GM12892 (cell line): ENCODE measurements at regions not wholly inside any gene's neighbourhood (a gene's known extent, or its start where the extent isn't known, plus 50 kb on each side); places are given as distances from the start of the nearest gene placed in this dataset.
"Not testable (repeated sequence)": the region's sequence is repeated elsewhere in the genome, so short reads cannot be mapped to it uniquely, and the experiment has no call there.

ENCODE experiments used
- DNase-seq: peaks from one replicate; pipeline ENCODE4 v3.0.0; 2011; ENCODE audit not compliant: insufficient read length
- FAIRE-seq: peaks from 2 replicates; lab custom pipeline; 2011; peaks lifted over from hg19 to GRCh38; lab: Jason Lieb, UNC
- POLR2A ChIP-seq: IDR thresholded peaks from 2 replicates; pipeline ENCODE4 v1.6.1; 2011; ENCODE audit warnings: low read depth, low read length, control low read depth
- POLR2AphosphoS5 ChIP-seq: IDR thresholded peaks from 2 replicates; pipeline ENCODE4 v1.6.1; 2011; ENCODE audit warnings: low read depth, low read length, control low read depth
- TAF1 ChIP-seq: IDR thresholded peaks from 2 replicates; pipeline ENCODE4 v1.6.1; 2011; ENCODE audit warnings: low read depth, mild to moderate bottlenecking, control low read depth, low read length, borderline replicate concordance

DNA sequence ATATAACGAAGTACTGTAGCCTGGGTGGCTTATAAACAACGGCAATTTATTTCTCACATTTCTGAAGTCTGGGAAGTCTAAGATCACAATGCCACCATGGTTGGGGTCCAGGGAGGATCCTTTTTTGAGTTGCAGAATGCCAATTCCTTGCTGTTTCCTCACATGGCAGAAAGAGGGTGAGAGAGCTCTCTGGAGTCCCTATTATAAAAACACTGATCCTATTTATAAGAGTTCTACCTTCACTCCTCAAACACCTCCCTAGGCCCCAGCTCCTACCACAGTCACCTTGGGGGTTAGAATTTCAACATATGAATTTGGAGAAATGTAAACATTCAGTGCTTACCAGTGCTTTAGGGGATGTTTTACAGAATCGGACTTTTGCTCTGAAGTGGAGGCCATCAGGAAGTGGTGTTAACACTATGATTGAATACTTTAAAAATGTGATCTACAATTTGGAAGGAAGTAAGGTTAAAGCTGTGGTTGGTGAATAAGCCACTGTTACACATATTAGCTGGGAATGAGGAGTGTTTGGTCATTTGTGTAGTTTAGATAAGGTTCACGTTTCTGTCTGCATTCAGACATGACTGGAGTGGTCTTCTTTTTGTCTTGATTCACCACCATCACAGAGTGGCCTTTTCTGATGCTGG is 79.9 kb upstream of the SPTLC3 start:
- TF ChIP-seq POLR2A (no peak), POLR2AphosphoS5 (no peak), TAF1 (no peak)
- FAIRE-seq: no peak
- no peak for DNase-seq

GRCh38 chr20:12936020-12936419 is 72.8 kb upstream of the SPTLC3 start:
- no peak for FAIRE-seq
- no peak for DNase-seq
- TF ChIP-seq TAF1 (no peak), POLR2AphosphoS5 (no peak), POLR2A (no peak)

DNA sequence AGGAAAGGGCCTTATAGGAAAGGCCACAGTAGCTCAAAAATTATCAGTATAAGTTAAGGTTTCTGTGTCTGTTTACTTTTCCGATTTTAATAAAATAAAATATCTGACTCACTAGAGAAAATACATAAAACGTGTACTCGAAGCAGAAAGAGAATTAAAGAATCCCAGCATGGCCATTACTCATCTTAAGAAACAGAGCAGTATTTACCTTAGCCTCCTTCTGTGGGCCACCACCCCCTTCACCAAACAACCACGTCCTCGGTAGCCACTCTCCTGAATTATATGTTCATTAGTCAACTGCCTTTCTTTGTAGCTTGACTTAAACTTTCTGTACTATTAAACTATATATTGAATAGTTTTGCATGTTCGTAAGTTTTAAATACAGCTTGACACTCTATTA is 72.2 kb upstream of the SPTLC3 start:
- FAIRE-seq: no peak
- TF ChIP-seq POLR2A: no peak
- TF ChIP-seq TAF1: no peak
- TF ChIP-seq POLR2AphosphoS5: no peak
- no peak for DNase-seq

- no peak for TF ChIP-seq POLR2A
- no peak for TF ChIP-seq TAF1
- TF ChIP-seq POLR2AphosphoS5: no peak
- no peak for DNase-seq
Measured at GRCh38 chr20:12941025-12941424, 67.7 kb upstream of the SPTLC3 start.

DNA sequence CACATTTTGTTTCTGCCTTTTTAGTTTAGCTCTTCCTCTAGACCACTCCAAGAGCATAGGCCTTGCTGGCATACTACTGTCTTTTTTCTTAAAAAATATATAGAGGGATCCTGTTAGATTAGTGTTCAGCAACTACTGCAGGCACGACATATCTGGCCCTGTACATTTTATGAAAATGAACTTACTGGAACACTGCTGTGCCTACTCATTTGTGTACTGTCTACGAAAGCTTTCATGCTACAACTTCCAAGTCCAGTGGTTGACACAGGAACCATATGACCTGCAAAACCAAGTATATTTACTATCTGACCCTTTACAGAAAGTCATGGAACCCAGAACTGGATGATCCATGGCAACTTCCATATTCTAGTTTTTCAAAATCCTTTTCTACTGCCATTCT is 66.6 kb upstream of the SPTLC3 start:
- no peak for TF ChIP-seq TAF1
- TF ChIP-seq POLR2AphosphoS5: no peak
- TF ChIP-seq POLR2A: no peak
- no peak for FAIRE-seq
- DNase-seq: no peak

More at GRCh38 chr20:12941025-12941424, 67.7 kb upstream of the SPTLC3 start:
- FAIRE-seq: no peak

- FAIRE-seq: no peak
- no peak for DNase-seq
- no peak for TF ChIP-seq POLR2AphosphoS5
Measured at GRCh38 chr20:12946789-12947188, 62.0 kb upstream of the SPTLC3 start.

GRCh38 chr20:12947691-12948090 is 61.1 kb upstream of the SPTLC3 start:
- no peak for DNase-seq
- TF ChIP-seq TAF1 (no peak), POLR2AphosphoS5 (no peak), POLR2A (no peak)
- FAIRE-seq: no peak

GRCh38 chr20:12949429-12949980 is 59.3 kb upstream of the SPTLC3 start:
- DNase-seq (no peak), FAIRE-seq (no peak)
- TF ChIP-seq TAF1 (no peak), POLR2A (no peak), POLR2AphosphoS5 (no peak)

DNA sequence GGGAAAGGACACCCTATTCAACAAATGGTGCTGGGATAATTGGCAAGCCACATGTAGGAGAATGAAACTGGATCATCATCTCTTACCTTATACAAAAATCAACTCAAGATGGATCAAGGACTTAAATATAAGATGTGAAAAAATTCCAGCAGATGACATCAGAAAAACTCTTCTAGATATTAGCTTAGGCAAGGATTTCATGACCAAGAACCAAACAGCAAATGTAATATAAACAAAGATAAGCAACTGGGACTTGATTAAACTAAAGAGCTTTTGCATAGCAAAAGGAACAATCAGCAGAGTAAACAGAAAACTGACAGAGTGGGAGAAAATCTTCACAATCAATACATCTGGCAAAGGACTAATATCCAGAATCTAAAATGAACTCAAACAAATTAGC is 54.5 kb upstream of the SPTLC3 start:
- not testable (repeated sequence) for DNase-seq, FAIRE-seq

DNA sequence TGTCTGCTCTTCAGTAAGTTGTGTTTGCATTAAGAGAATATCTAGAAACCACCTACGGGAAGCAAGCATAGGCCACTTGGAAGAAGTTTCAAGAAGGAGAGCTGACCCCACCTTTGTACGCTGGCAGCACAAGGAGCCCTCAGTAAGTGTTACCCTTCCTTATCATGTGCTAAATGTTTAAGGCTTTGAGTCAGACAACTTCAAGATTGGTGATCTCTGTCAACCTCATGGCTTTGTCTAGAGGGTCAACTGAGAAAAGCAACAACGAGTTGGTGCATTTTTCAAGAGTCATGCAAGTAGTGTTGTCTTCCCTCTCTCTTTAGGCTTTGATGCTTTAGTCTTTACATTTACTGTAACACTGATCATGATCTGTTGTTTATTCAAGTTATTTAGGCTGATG is 53.2 kb upstream of the SPTLC3 start:
- TF ChIP-seq POLR2AphosphoS5: no peak
- TF ChIP-seq TAF1: no peak
- TF ChIP-seq POLR2A: no peak
- FAIRE-seq (no peak), DNase-seq (no peak)

DNA sequence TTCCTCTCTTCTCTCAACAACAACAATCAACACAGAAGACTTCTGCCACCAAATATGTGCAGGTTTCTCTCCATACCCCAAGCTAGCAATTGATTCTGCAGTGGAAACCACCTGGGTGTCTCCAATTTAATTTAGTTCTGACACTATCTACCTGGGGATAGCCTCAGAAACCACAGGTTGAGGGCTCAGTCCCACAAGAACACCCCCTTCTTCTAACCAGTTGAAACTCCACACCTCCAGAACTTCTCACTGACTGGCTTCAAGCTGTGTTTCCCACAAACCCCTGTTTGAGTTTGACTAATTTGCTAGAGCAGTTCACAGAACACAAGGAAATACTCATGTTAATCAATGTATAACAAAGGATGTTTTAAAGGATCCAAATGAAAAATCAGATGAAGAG is 52.5 kb upstream of the SPTLC3 start:
- no peak for FAIRE-seq
- TF ChIP-seq POLR2AphosphoS5 (no peak), TAF1 (no peak), POLR2A (no peak)
- no peak for DNase-seq

DNA sequence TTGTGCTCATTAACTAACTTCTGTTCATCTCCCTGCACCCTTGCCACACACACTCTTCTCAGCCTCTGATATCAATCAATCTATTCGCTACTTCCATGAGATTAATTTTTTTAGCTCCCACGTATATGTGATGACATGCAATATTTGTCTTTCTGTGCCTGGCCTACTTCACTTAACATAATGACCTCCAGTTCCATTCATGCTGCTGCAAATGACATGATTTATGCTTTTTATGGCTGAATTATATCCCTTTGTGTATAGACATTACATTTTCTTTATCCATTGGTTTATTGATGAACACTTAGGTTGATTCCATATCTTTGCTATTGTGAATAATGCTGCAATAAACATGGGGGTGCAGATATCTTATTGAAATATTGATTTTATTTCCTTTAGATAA is 50.8 kb upstream of the SPTLC3 start:
- FAIRE-seq (no peak), DNase-seq (no peak)

More for the DNA sequence above, 50.8 kb upstream of the SPTLC3 start:
- TF ChIP-seq POLR2AphosphoS5: no peak
- no peak for TF ChIP-seq TAF1
- TF ChIP-seq POLR2A: no peak
